K562 (cell line): ENCODE measurements at regions not wholly inside any gene's neighbourhood (a gene's known extent, or its start where the extent isn't known, plus 50 kb on each side); places are given as distances from the start of the nearest gene placed in this dataset.

ENCODE experiments used
- ATAC-seq: fragments of 200-7000 bp; cut with Tn5 transposase; 3 replicates; pipeline ENCODE4 v1.9.1; 2020; ENCODE audit warnings: moderate library complexity
- BruUV-seq: library from RNA; stranded (reverse); fragments of 400-500 nt; replicated peaks from 2 replicates; lab custom pipeline; 2021; lab: Mats Ljungman, UMichigan
- CTCF ChIA-PET: fragments of 300-600 bp; formaldehyde crosslinking; extraction: SDS; loops from one replicate; lab custom pipeline; 2021; ENCODE audit warnings: low intra/inter-chr PET ratio; lab: Yijun Ruan, JAX
- POLR2A ChIA-PET: fragments of 300-600, 350-650 bp; sonication (Branson Sonifier 250); formaldehyde crosslinking; extraction: SDS; loops from one replicate; lab custom pipeline; 2021; ENCODE audit warnings: antibody characterized with exemption, inconsistent platforms; lab: Yijun Ruan, JAX
- DNase-seq, 4 experiments: peaks; one replicate each; pipeline versions ENCODE4 v3.0.0 to v3.0.0-alpha.2; 2011 to 2018; ENCODE audit warnings: low spot score in 3 of 4, mixed read lengths in 3 of 4; ENCODE audit errors: extremely low read depth in 1 of 4
- FAIRE-seq: peaks from 2 replicates; lab custom pipeline; 2011; peaks lifted over from hg19 to GRCh38; lab: Jason Lieb, UNC
- H2AFZ ChIP-seq: 2 replicates; pipeline ENCODE4 v1.6.0; 2011; ENCODE audit warnings: low read depth, low read length, control low read depth, inconsistent platforms
- H3K27ac ChIP-seq: fragments of 200-600 bp; 3 replicates; pipeline ENCODE4 v1.8.0; 2011; ENCODE audit warnings: low read depth, mild to moderate bottlenecking, control low read depth, inconsistent platforms, low read length, moderate library complexity, mixed read lengths; ENCODE audit errors: extremely low read depth
- H3K27me3 ChIP-seq, 2 experiments: fragments of 300-600 bp in 1 of 2; 2 replicates in 1 of 2; 3 replicates in 1 of 2; pipeline versions ENCODE4 v1.6.0 to v1.8.0; 2011; ENCODE audit warnings: inconsistent platforms in 2 of 2, low read length in 2 of 2, mild to moderate bottlenecking in 1 of 2, mixed read lengths in 1 of 2, moderate library complexity in 1 of 2; ENCODE audit not compliant: control insufficient read depth in 2 of 2, insufficient read depth in 2 of 2
- H3K36me3 ChIP-seq: fragments of 300-600 bp; 3 replicates; pipeline ENCODE4 v1.8.0; 2011; ENCODE audit warnings: mild to moderate bottlenecking, low read length, inconsistent platforms; ENCODE audit not compliant: control insufficient read depth, insufficient read depth
- H3K4me1 ChIP-seq, 2 experiments: fragments of 200-600 bp in 1 of 2; replicated peaks in 1 of 2; 2 replicates in 1 of 2; 3 replicates in 1 of 2; pipeline versions ENCODE4 v1.5.1 to v1.8.0; 2011; ENCODE audit warnings: inconsistent platforms in 2 of 2, low read length in 2 of 2, mild to moderate bottlenecking in 1 of 2, mixed read lengths in 1 of 2, moderate library complexity in 1 of 2; ENCODE audit not compliant: control insufficient read depth in 2 of 2, insufficient read depth in 2 of 2
- H3K4me2 ChIP-seq: 2 replicates; pipeline ENCODE4 v1.6.1; 2011; ENCODE audit warnings: low read length, control low read depth, inconsistent platforms, mixed read lengths; ENCODE audit not compliant: insufficient read depth
- H3K4me3 ChIP-seq: fragments of 200-600 bp; sonication (generic), shearing (Covaris generic); 2 replicates; pipeline ENCODE4 v1.5.1; 2016; ENCODE audit warnings: control low read depth, inconsistent platforms
- H3K79me2 ChIP-seq: fragments of 200-600 bp; 3 replicates; pipeline ENCODE4 v1.8.0; 2011; ENCODE audit warnings: low read length, inconsistent platforms; ENCODE audit not compliant: control insufficient read depth, insufficient read depth
- H3K9ac ChIP-seq, 2 experiments: 2 replicates each; pipeline versions ENCODE4 v1.6.0 to v1.6.1; 2011; ENCODE audit warnings: low read depth in 2 of 2, low read length in 2 of 2, control low read depth in 1 of 2, inconsistent platforms in 1 of 2, mild to moderate bottlenecking in 1 of 2, mixed read lengths in 1 of 2; ENCODE audit not compliant: insufficient read depth in 1 of 2
- H3K9me1 ChIP-seq: one replicate; pipeline ENCODE4 v1.6.0; 2011; ENCODE audit warnings: inconsistent platforms, mild to moderate bottlenecking, low read length, moderate library complexity; ENCODE audit not compliant: control insufficient read depth, insufficient read depth
- H3K9me3 ChIP-seq: replicated peaks from 2 replicates; pipeline ENCODE4 v1.5.1; 2011; ENCODE audit warnings: low read depth, low read length, inconsistent platforms; ENCODE audit not compliant: control insufficient read depth, insufficient read depth
- H4K20me1 ChIP-seq: replicated peaks from 2 replicates; pipeline ENCODE4 v1.6.1; 2011; ENCODE audit warnings: low read length, inconsistent platforms, mixed read lengths; ENCODE audit not compliant: control insufficient read depth, insufficient read depth
- DDX20 ChIP-seq: fragments of 450-650 bp; IDR thresholded peaks from 2 replicates; pipeline ENCODE4 v1.6.1; 2016; ENCODE audit warnings: missing genetic modification characterization, low read depth, mild to moderate bottlenecking, missing compliant biosample characterization, moderate library complexity
- ERF ChIP-seq: fragments of 450-650 bp; formaldehyde crosslinking; IDR thresholded peaks from 2 replicates; pipeline ENCODE4 v1.4.0; 2020; ENCODE audit warnings: mild to moderate bottlenecking, mixed read lengths
- FUS ChIP-seq: fragments of 200-400 bp; formaldehyde crosslinking; optimal IDR thresholded peaks from 2 replicates; pipeline ENCODE3; 2017; ENCODE audit warnings: low read depth, low read length
- GABPB1 ChIP-seq: sonication (generic); formaldehyde crosslinking; IDR thresholded peaks from 2 replicates; pipeline ENCODE4 v1.8.0; 2022; ENCODE audit warnings: mild to moderate bottlenecking, missing genetic modification reagents
- L3MBTL2 ChIP-seq: fragments of 450-650 bp; IDR thresholded peaks from 2 replicates; pipeline ENCODE4 v1.6.1; 2016; ENCODE audit warnings: mild to moderate bottlenecking, moderate library complexity
- MAFG ChIP-seq: fragments of 450-650 bp; conservative IDR thresholded peaks from 2 replicates; pipeline ENCODE4 v1.6.1; 2016; ENCODE audit warnings: missing genetic modification characterization, missing compliant biosample characterization
- NBN ChIP-seq: fragments of 450-650 bp; IDR thresholded peaks from 2 replicates; pipeline ENCODE4 v1.6.1; 2016; ENCODE audit warnings: low read depth, mild to moderate bottlenecking
- NONO ChIP-seq, 2 experiments: fragments of 200-400 bp in 1 of 2; fragments of 450-650 bp in 1 of 2; formaldehyde crosslinking in 1 of 2; IDR thresholded peaks; 2 replicates each; pipeline ENCODE4 v1.6.1; 2017; ENCODE audit warnings: low read depth in 2 of 2, mild to moderate bottlenecking in 2 of 2, moderate library complexity in 2 of 2, low read length in 1 of 2
- NRF1 ChIP-seq, 2 experiments: fragments of 450-650 bp; IDR thresholded peaks in 1 of 2; conservative IDR thresholded peaks in 1 of 2; 2 replicates each; pipeline ENCODE4 v1.6.1; 2014; ENCODE audit warnings: mild to moderate bottlenecking in 2 of 2
- PCBP1 ChIP-seq: fragments of 200-400 bp; formaldehyde crosslinking; IDR thresholded peaks from 2 replicates; pipeline ENCODE4 v1.6.1; 2018; ENCODE audit warnings: mild to moderate bottlenecking, low read depth, low read length; ENCODE audit not compliant: poor library complexity, severe bottlenecking
- SRSF1 ChIP-seq: fragments of 200-400 bp; formaldehyde crosslinking; IDR thresholded peaks from 2 replicates; pipeline ENCODE4 v1.6.1; 2017; ENCODE audit warnings: mild to moderate bottlenecking, low read depth, low read length, moderate library complexity
- TAF9B ChIP-seq: fragments of 450-650 bp; IDR thresholded peaks from 2 replicates; pipeline ENCODE4 v1.6.1; 2018; ENCODE audit warnings: mild to moderate bottlenecking; ENCODE audit not compliant: partially characterized antibody
- TCF3 ChIP-seq: sonication (generic); formaldehyde crosslinking; IDR thresholded peaks from 2 replicates; pipeline ENCODE4 v1.4.0; 2020; ENCODE audit warnings: mild to moderate bottlenecking, missing genetic modification reagents
- TEAD2 ChIP-seq: fragments of 450-650 bp; IDR thresholded peaks from 2 replicates; pipeline ENCODE4 v1.6.1; 2016; ENCODE audit warnings: missing genetic modification characterization, control low read depth, missing compliant biosample characterization
- ZNF133 ChIP-seq: fragments of 250-450 bp; sonication (Bioruptor Pico); IDR thresholded peaks from 2 replicates; pipeline ENCODE4 v1.4.0; 2020; ENCODE audit warnings: mild to moderate bottlenecking
- WGBS: fragments of 100-300 bp; shearing (Covaris generic); methylation state at CpG from one replicate; pipeline ENCODE4 v1.1.6; 2016; ENCODE audit warnings: low coverage, mixed read lengths; ENCODE audit not compliant: insufficient coverage; ENCODE audit errors: missing lambda C conversion rate; 5-methylcytosine and 5-hydroxymethylcytosine counted together
- in situ Hi-C: fragments of 300-500 bp; cut with MboI; formaldehyde crosslinking; loops from 4 replicates; pipeline ENCODE4 v1.15.0; 2018; ENCODE audit warnings: inconsistent platforms, mixed read lengths
- intact Hi-C: fragments of 100-400 bp; cut with micrococcal nuclease; formaldehyde crosslinking; loops from 2 replicates; pipeline ENCODE4 v1.14.2; 2022
- TF ChIP-seq, protein P1 (sequence below): fragments of 250-450 bp; sonication (Bioruptor Pico); IDR thresholded peaks from 2 replicates; pipeline ENCODE4 v1.8.0; 2021; ENCODE audit warnings: moderate library complexity, mild to moderate bottlenecking, inconsistent platforms
- TF ChIP-seq, protein P2 (sequence below): fragments of 250-450 bp; sonication (Bioruptor Pico); IDR thresholded peaks from 2 replicates; pipeline ENCODE4 v1.8.0; 2021; ENCODE audit warnings: moderate library complexity, mild to moderate bottlenecking, inconsistent platforms
- TF ChIP-seq, protein P3 (sequence below): fragments of 450-650 bp; IDR thresholded peaks from 2 replicates; pipeline ENCODE4 v1.6.1; 2017; ENCODE audit warnings: mild to moderate bottlenecking, moderate library complexity

DNA sequence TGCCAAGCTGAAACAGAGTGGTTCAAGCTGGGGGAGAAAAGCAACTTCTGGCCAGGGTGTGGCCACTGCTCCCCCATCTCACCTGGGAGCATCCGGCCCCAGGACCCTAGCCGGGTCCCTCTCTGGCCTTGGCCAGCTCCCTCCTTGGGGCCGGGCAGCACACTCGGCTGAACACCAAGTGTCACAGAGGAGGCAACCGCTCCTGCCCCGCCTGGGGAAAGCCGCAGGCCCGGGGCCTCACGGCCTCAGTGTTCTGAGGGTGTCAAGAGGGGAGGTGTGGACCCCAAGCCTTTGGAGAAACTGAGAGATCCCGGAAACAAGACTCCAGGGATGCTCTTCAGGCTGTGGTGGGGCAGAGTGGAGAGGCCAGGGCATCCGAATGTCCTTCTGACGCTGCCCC is 88.4 kb downstream of the ENGASE start (continued):
- TF ChIP-seq NONO (IDR thresholded peaks at IDR 0.05; ENCODE audit: low read depth in 2 of 2, low read length in 1 of 2) (no peak), PCBP1 (no peak), ZNF133 (CRISPR knock-in tag) (no peak), MAFG (no peak), DDX20 (tag) (no peak)
- TF ChIP-seq, protein P1, sequence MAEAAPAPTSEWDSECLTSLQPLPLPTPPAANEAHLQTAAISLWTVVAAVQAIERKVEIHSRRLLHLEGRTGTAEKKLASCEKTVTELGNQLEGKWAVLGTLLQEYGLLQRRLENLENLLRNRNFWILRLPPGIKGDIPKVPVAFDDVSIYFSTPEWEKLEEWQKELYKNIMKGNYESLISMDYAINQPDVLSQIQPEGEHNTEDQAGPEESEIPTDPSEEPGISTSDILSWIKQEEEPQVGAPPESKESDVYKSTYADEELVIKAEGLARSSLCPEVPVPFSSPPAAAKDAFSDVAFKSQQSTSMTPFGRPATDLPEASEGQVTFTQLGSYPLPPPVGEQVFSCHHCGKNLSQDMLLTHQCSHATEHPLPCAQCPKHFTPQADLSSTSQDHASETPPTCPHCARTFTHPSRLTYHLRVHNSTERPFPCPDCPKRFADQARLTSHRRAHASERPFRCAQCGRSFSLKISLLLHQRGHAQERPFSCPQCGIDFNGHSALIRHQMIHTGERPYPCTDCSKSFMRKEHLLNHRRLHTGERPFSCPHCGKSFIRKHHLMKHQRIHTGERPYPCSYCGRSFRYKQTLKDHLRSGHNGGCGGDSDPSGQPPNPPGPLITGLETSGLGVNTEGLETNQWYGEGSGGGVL (CRISPR knock-in tag): no peak
- TF ChIP-seq, all 486 proteins: peak for 0

DNA sequence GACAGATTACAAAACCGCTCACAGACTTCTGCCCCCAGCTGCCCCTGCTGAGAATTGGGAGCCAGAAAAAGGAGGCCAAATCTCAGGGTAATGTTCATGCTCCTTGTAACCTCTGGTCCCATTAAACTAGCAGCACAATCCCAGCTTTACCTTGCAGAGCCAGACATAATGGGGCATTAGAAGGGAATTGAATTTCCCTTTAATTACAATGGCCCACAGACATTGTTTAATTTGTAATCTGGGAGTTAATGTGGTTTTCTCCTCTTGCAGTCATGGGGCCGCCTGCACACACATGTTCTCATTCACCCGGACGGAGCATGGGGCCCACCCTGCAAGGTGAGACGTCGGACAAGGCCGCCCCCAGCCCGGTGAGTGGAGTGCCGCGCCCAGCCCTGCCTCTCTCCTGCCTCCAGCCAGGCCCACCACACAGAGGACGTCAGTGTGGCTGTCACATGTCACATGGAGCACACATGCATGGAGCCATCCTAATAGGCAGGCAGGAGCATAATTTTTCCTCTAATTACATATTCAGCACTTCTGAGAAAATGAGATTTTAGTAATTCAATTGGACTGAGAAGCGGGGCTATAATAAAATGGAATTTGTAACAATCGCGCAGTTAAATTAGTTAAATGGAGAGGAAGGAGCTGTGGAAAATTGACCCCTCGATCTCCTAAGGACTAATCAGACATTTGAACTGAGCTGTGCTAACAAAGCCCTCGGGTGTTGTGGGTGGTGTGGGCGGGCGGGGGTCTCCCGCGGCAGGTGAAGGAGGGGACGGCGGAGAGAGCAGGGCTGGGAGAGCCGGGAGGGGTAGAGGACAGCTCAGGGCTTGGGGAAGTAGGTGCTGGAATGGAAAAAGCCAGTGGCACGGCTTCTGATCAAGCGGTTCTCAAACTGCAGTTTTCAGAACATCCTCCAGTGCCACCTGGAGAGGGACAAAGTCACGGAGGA is 87.7 kb downstream of the ENGASE start:
- Histone ChIP-seq H3K79me2 (no peaks in the 10 kb centered on the region), H3K27ac (no peak overlapping the region), H2AFZ (no peak overlapping the region), H3K9me1 (no peaks in the 10 kb centered on the region), H3K4me2 (no peak overlapping the region), H3K9me3 (no peaks in the 10 kb centered on the region), H3K9ac (no peak overlapping the region), H3K4me3 (no peak overlapping the region), H4K20me1 (peaks cover 10% of the 10 kb centered on the region), H3K4me1 (no peaks in the 10 kb centered on the region), H3K36me3 (no peaks in the 10 kb centered on the region), H3K27me3 (peaks cover 21 to 85% of the 10 kb centered on the region in 2 experiments)
- WGBS: 5% methylated on average over 24 of the region's 26 CpGs
- no TSS peak for BruUV-seq
- POLR2A ChIA-PET: interaction anchor here (0.5 to 0.7 kb wide), 2 partner anchors 100 to 910 kb away, joined by 3 to 4 read pairs; no protein-coding TSS in a partner anchor
- CTCF ChIA-PET: no interaction called here
- intact Hi-C loops: no loop called here
- ATAC-seq (no peak), FAIRE-seq (no peak), DNase-seq (no peak)
- in situ Hi-C loops: no loop called here
- no peak for TF ChIP-seq L3MBTL2
- TF ChIP-seq ERF (CRISPR knock-in tag): no peak
- TF ChIP-seq, protein P2, sequence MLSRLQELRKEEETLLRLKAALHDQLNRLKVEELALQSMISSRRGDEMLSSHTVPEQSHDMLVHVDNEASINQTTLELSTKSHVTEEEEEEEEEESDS (CRISPR knock-in tag): no peak
- no peak for TF ChIP-seq NBN
- TF ChIP-seq TAF9B: no peak
- no peak for TF ChIP-seq FUS
- no peak for TF ChIP-seq TEAD2
- TF ChIP-seq SRSF1: no peak
- no peak for TF ChIP-seq TCF3 (CRISPR knock-in tag)
- no peak for TF ChIP-seq ZNF133 (CRISPR knock-in tag)
- no peak for TF ChIP-seq GABPB1
- TF ChIP-seq, protein P3, sequence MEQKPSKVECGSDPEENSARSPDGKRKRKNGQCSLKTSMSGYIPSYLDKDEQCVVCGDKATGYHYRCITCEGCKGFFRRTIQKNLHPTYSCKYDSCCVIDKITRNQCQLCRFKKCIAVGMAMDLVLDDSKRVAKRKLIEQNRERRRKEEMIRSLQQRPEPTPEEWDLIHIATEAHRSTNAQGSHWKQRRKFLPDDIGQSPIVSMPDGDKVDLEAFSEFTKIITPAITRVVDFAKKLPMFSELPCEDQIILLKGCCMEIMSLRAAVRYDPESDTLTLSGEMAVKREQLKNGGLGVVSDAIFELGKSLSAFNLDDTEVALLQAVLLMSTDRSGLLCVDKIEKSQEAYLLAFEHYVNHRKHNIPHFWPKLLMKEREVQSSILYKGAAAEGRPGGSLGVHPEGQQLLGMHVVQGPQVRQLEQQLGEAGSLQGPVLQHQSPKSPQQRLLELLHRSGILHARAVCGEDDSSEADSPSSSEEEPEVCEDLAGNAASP: no peak
- no peak for TF ChIP-seq NRF1 (conservative IDR thresholded peaks at IDR 0.05 in 1 of 2, IDR thresholded peaks at IDR 0.05 in 1 of 2)
